ENCODE measurements at regions not wholly inside any gene's neighbourhood (a gene's known extent, or its start where the extent isn't known, plus 50 kb on each side); places are given as distances from the start of the nearest gene placed in this dataset.

DNA sequence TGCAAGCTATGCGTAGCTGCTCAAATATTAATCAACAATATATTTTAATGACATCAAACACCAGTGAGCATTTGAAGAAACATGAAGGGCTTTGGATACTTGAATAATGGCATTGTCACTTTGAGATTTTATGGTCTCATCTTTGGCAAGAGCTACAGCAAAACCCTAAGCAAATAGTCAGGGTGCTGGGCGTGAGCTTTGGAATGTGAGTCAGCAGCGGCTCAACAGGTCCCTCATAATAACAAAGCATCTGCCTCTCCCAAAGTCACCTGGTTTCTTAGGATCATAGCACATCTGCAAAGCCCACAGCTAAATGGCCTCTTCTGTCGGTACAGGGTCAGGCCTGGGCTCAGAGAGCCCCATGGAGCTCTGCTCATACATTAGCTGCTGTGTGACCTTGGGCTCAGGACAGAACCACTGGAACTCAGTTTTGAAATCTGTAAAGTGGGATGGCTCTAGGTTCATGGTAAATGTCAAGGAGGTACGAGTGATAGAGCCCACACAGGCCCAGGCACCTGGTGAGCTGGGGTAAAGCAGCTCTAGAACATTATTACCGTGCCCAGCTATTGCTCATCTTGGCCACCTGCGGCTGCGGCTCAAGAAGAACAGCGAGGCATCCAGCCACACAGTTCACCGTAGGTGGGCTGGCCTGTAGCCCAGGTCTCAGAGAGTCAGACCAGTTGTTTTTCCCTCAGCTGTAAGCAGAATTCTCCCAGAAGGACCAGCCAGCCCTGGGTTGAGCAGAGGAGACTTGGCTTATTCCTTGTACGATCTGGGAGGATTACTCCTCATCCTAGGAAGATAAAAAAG, 544.5 kb upstream of the CDH11 start:
- H3K4me3 ChIP-seq (ENCODE audit: extremely low read depth in 1 of 4, insufficient read depth in 2 of 4, low read depth in 3 of 4, low read length in 4 of 4): no peak overlapping the region
- H2BK120ac ChIP-seq (replicated peaks; ENCODE audit: low read depth, low read length): no peak overlapping the region
- FAIRE-seq (no peak), DNase-seq (ENCODE audit: low read depth in 1 of 2, low spot score in 2 of 2) (no peak)
- no peak overlapping the region; the same call in 1 of the 2 replicates for H2BK12ac ChIP-seq (ENCODE audit: low read depth, low read length)
- H2BK15ac ChIP-seq (ENCODE audit: low read length): no peak overlapping the region
- no peak overlapping the region for H3K27ac ChIP-seq (ENCODE audit: low read depth, low read length)
- H4K5ac ChIP-seq (ENCODE audit: insufficient read length, low read depth, low read length): no peak overlapping the region
- no peaks in the 10 kb centered on the region for H3K79me1 ChIP-seq (ENCODE audit: low read depth, low read length)
- ChIA-PET POLR2A (ENCODE audit: partially characterized antibody) (interaction anchor here (0.9 to 1.2 kb wide), 2 partner anchors 15 to 438 kb away, joined by 3 to 4 read pairs; no protein-coding TSS in a partner anchor), CTCF (ENCODE audit: partially characterized antibody) (interaction anchor here (0.7 to 2.0 kb wide), 18 partner anchors 9 to 603 kb away, joined by 3 to 14 read pairs (median 3); no protein-coding TSS in a partner anchor)
- H4K20me1 ChIP-seq (replicated peaks in 1 of 2; ENCODE audit: control insufficient read depth in 1 of 2, insufficient read depth in 2 of 2, low read length in 2 of 2): no peaks in the 10 kb centered on the region
- no peak overlapping the region for H2AFZ ChIP-seq (ENCODE audit: low read length)
- H3K9me3 ChIP-seq (ENCODE audit: insufficient read depth in 2 of 2, low read depth in 1 of 2, low read length in 1 of 2): peaks cover 0 to 3% of the 10 kb centered on the region in 2 experiments; a peak in 1 of 4 replicates
- no peak overlapping the region for H3K9ac ChIP-seq (replicated peaks in 1 of 4; ENCODE audit: extremely low read depth in 1 of 4, low read depth in 3 of 4, low read length in 3 of 4)
- H3K14ac ChIP-seq (ENCODE audit: insufficient read length): no peak overlapping the region
- peaks cover 0 to 5% (median 2%) of the 10 kb centered on the region in 4 experiments; a peak in 3 of 7 replicates for H3K4me1 ChIP-seq (replicated peaks in 1 of 4; ENCODE audit: control insufficient read depth in 3 of 4, insufficient read depth in 4 of 4, low read length in 3 of 4)
- H3K27me3 ChIP-seq (replicated peaks in 1 of 4; ENCODE audit: control insufficient read depth in 3 of 4, extremely low read depth in 1 of 4, insufficient read depth in 3 of 4, low read length in 3 of 4): no peaks in the 10 kb centered on the region
- H3K18ac ChIP-seq (ENCODE audit: extremely low read depth, low read length): no peak overlapping the region
- peak overlapping the region; percentile 37; the same call in 1 of the 2 replicates for H2BK20ac ChIP-seq (ENCODE audit: low read length)
- H3K56ac ChIP-seq (replicated peaks; ENCODE audit: insufficient read length, low read depth, low read length): no peak overlapping the region
- 87% methylated on average over 11 of the region's 11 CpGs; no CpG with 5 or more reads in 1 of the 2 experiments for WGBS, 2 experiments (ENCODE audit: extremely low coverage in 1 of 2, insufficient coverage in 1 of 2, insufficient read length in 1 of 2, insufficient replicate concordance in 2 of 2, low coverage in 1 of 2, low lambda C conversion rate in 2 of 2, missing lambda C conversion rate in 1 of 2)
- no peak overlapping the region for H4K8ac ChIP-seq (ENCODE audit: extremely low read depth, insufficient read depth, low read length)
- no peaks in the 10 kb centered on the region for H3K23me2 ChIP-seq (ENCODE audit: low read depth, low read length)
- H2AK5ac ChIP-seq (ENCODE audit: low read depth, low read length): no peak overlapping the region; the same call in 1 of the 2 replicates
- no peaks in the 10 kb centered on the region for H3K36me3 ChIP-seq (ENCODE audit: control insufficient read depth in 2 of 4, insufficient read depth in 4 of 4, low read length in 3 of 4)
- no peaks in the 10 kb centered on the region for H3K79me2 ChIP-seq (ENCODE audit: control insufficient read depth in 1 of 2, insufficient read depth in 2 of 2, low read length in 2 of 2)
- no peak overlapping the region for H3K4ac ChIP-seq (replicated peaks; ENCODE audit: insufficient read length, low read depth, low read length)
- no peak overlapping the region for H3K23ac ChIP-seq (ENCODE audit: insufficient read length)
- no peak for TF ChIP-seq SP4 (IDR thresholded peaks at IDR 0.05; ENCODE audit: low read length)
- TF ChIP-seq SRF (IDR thresholded peaks at IDR 0.05; ENCODE audit: low read depth, low read length): no peak
- TF ChIP-seq, protein P1, sequence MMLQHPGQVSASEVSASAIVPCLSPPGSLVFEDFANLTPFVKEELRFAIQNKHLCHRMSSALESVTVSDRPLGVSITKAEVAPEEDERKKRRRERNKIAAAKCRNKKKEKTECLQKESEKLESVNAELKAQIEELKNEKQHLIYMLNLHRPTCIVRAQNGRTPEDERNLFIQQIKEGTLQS (IDR thresholded peaks at IDR 0.05; ENCODE audit: insufficient read depth, low read depth, low read length): no peak
- TF ChIP-seq ASH2L (IDR thresholded peaks at IDR 0.05; ENCODE audit: low read length): no peak
- no peak for TF ChIP-seq POLR2AphosphoS5 (IDR thresholded peaks at IDR 0.05; ENCODE audit: low read depth, low read length)
- peak; percentile 60; the same call in 1 of the 2 replicates for TF ChIP-seq KDM1A (IDR thresholded peaks at IDR 0.05; ENCODE audit: borderline replicate concordance, low read length)
- TF ChIP-seq ZNF274 (IDR thresholded peaks at IDR 0.05; ENCODE audit: borderline replicate concordance, extremely low read depth, low read length): no peak
- no peak for TF ChIP-seq TBP (IDR thresholded peaks at IDR 0.05; ENCODE audit: low read depth, low read length)
- no peak for TF ChIP-seq EGR1 (IDR thresholded peaks at IDR 0.05; ENCODE audit: borderline replicate concordance, low read depth, low read length)
- peak overlapping the region in 1 of 2 experiments; percentile 15; a peak in 1 of 4 replicates for H3K4me2 ChIP-seq (ENCODE audit: insufficient read depth in 1 of 2, low read depth in 2 of 2, low read length in 2 of 2)
- no peak overlapping the region for H4K91ac ChIP-seq (replicated peaks; ENCODE audit: insufficient read length, low read length)
- H2BK5ac ChIP-seq (ENCODE audit: low read depth, low read length): 0 out of 2 replicates have a peak overlapping the region, but pooled peaks have one; percentile 7

Data from H1 (cell line).